Tibial nerve (tissue), 4 donors: ENCODE measurements at regions not wholly inside any gene's neighbourhood (a gene's known extent, or its start where the extent isn't known, plus 50 kb on each side); places are given as distances from the start of the nearest gene placed in this dataset.

ENCODE experiments used
- DNase-seq, 2 donors: peaks; one replicate each; pipeline ENCODE4 v3.0.0-alpha.2; 2019; ENCODE audit warnings: low spot score in 2 of 2
- H3K27ac ChIP-seq, 4 donors: fragments of 200-600 bp; sonication (generic) in 3 of 4; one replicate each; pipeline ENCODE4 v1.5.1; 2017 to 2019; ENCODE audit warnings: mild to moderate bottlenecking in 1 of 4
- H3K27me3 ChIP-seq, 2 donors: fragments of 200-600 bp; sonication (generic) in 1 of 2; one replicate each; pipeline versions ENCODE4 v1.5.1 to v1.6.0; 2017 to 2019
- H3K36me3 ChIP-seq, 3 donors: fragments of 200-600 bp; sonication (generic); one replicate each; pipeline ENCODE4 v1.5.1; 2018 to 2019
- H3K4me1 ChIP-seq, 4 donors: fragments of 200-600 bp; sonication (generic) in 3 of 4; one replicate each; pipeline ENCODE4 v1.5.1; 2017 to 2019
- H3K4me3 ChIP-seq, 4 donors: fragments of 200-600 bp; sonication (generic) in 3 of 4; one replicate each; pipeline ENCODE4 v1.5.1; 2017 to 2019; ENCODE audit warnings: mild to moderate bottlenecking in 1 of 4, moderate library complexity in 1 of 4
- H3K9me3 ChIP-seq, 4 donors: fragments of 200-600 bp; sonication (generic) in 3 of 4; one replicate each; pipeline ENCODE4 v1.5.1; 2017 to 2019
- CTCF ChIP-seq, 5 experiments: fragments of 200-600 bp in 3 of 5; fragments of 450-650 bp in 2 of 5; sonication (generic) in 3 of 5; IDR thresholded peaks; one replicate each; pipeline ENCODE4 v1.5.1; 2016 to 2019; ENCODE audit warnings: antibody characterized with exemption in 5 of 5, mild to moderate bottlenecking in 3 of 5, moderate library complexity in 2 of 5
- EP300 ChIP-seq, 2 donors: sonication (generic); formaldehyde crosslinking; IDR thresholded peaks; one replicate each; pipeline ENCODE4 v1.6.1; 2017; ENCODE audit warnings: antibody characterized with exemption in 2 of 2, mild to moderate bottlenecking in 1 of 2
- POLR2A ChIP-seq, 2 donors: fragments of 450-650 bp; IDR thresholded peaks; one replicate each; pipeline ENCODE4 v1.6.1; 2017; ENCODE audit warnings: antibody characterized with exemption in 2 of 2, mild to moderate bottlenecking in 2 of 2, moderate library complexity in 2 of 2
- WGBS, 2 donors: methylation state at CpG; one replicate each; pipeline ENCODE4 v1.1.5; 2018; 5-methylcytosine and 5-hydroxymethylcytosine counted together

GRCh38 chr3:110755345-110755744, 316.3 kb upstream of the NECTIN3 start:
- no peaks in the 10 kb centered on the region for H3K36me3 ChIP-seq
- no peak for TF ChIP-seq CTCF (IDR thresholded peaks at IDR 0.05)
- TF ChIP-seq POLR2A (IDR thresholded peaks at IDR 0.05), result no peak
- TF ChIP-seq EP300 (IDR thresholded peaks at IDR 0.05), result no peak
- 74 to 77% methylated on average over 7 of the region's 7 CpGs for WGBS, 2 donors
- DNase-seq, result no peak
- H3K27me3 ChIP-seq, result no peaks in the 10 kb centered on the region
- no peaks in the 10 kb centered on the region for H3K4me1 ChIP-seq
- no peak overlapping the region for H3K4me3 ChIP-seq
- H3K9me3 ChIP-seq, result no peaks in the 10 kb centered on the region
- no peak overlapping the region for H3K27ac ChIP-seq

- WGBS, 2 donors, result 79 to 83% methylated on average over 6 of the region's 6 CpGs
- Histone ChIP-seq H3K4me3 (no peak overlapping the region), H3K36me3 (peaks cover 0 to 3% (median 0%) of the 10 kb centered on the region in 3 donors), H3K9me3 (no peaks in the 10 kb centered on the region), H3K4me1 (no peaks in the 10 kb centered on the region), H3K27me3 (no peaks in the 10 kb centered on the region), H3K27ac (no peak overlapping the region)
- no peak for TF ChIP-seq CTCF (IDR thresholded peaks at IDR 0.05)
- no peak for TF ChIP-seq EP300 (IDR thresholded peaks at IDR 0.05)
- TF ChIP-seq POLR2A (IDR thresholded peaks at IDR 0.05), result no peak
- no peak for DNase-seq
Measured at GRCh38 chr3:110756705-110757104, 314.9 kb upstream of the NECTIN3 start.

GRCh38 chr3:110758208-110758607, 313.4 kb upstream of the NECTIN3 start:
- H3K4me3 ChIP-seq, result no peak overlapping the region
- H3K4me1 ChIP-seq, result no peaks in the 10 kb centered on the region
- WGBS, 2 donors, result 75 to 77% methylated on average over 2 of the region's 2 CpGs
- H3K9me3 ChIP-seq, result no peaks in the 10 kb centered on the region
- no peak for TF ChIP-seq POLR2A (IDR thresholded peaks at IDR 0.05)
- TF ChIP-seq EP300 (IDR thresholded peaks at IDR 0.05), result no peak
- no peak for TF ChIP-seq CTCF (IDR thresholded peaks at IDR 0.05)
- peaks cover 0 to 3% (median 0%) of the 10 kb centered on the region in 3 donors for H3K36me3 ChIP-seq
- no peaks in the 10 kb centered on the region for H3K27me3 ChIP-seq
- DNase-seq, result no peak
- H3K27ac ChIP-seq, result no peak overlapping the region

- no peak for TF ChIP-seq POLR2A (IDR thresholded peaks at IDR 0.05)
- TF ChIP-seq CTCF (IDR thresholded peaks at IDR 0.05), result no peak
- no peak for TF ChIP-seq EP300 (IDR thresholded peaks at IDR 0.05)
- DNase-seq, result no peak
- Histone ChIP-seq H3K4me1 (no peaks in the 10 kb centered on the region), H3K27ac (no peak overlapping the region), H3K9me3 (peaks cover 0 to 16% (median 0%) of the 10 kb centered on the region in 4 donors), H3K27me3 (no peaks in the 10 kb centered on the region), H3K36me3 (no peaks in the 10 kb centered on the region), H3K4me3 (no peak overlapping the region)
- 89 to 94% methylated on average over 2 of the region's 2 CpGs for WGBS, 2 donors
Measured at GRCh38 chr3:110767156-110767555, 304.5 kb upstream of the NECTIN3 start.

GRCh38 chr3:110767838-110768237, 303.8 kb upstream of the NECTIN3 start:
- Histone ChIP-seq H3K4me3 (no peak overlapping the region), H3K4me1 (no peaks in the 10 kb centered on the region), H3K27ac (no peak overlapping the region), H3K36me3 (no peaks in the 10 kb centered on the region), H3K9me3 (peaks cover 0 to 16% (median 0%) of the 10 kb centered on the region in 4 donors), H3K27me3 (no peaks in the 10 kb centered on the region)
- TF ChIP-seq EP300 (IDR thresholded peaks at IDR 0.05) (no peak), POLR2A (IDR thresholded peaks at IDR 0.05) (no peak), CTCF (IDR thresholded peaks at IDR 0.05) (no peak)
- no peak for DNase-seq
